Posterior vena cava (tissue), 2 donors: ENCODE measurements at regions not wholly inside any gene's neighbourhood (a gene's known extent, or its start where the extent isn't known, plus 50 kb on each side); places are given as distances from the start of the nearest gene placed in this dataset.

Experiments
- DNase-seq: peaks from one replicate; pipeline ENCODE4 v3.0.0-alpha.2; 2020; ENCODE audit warnings: low spot score
- intact Hi-C, 2 donors: fragments of 100-400 bp; cut with DNase I; formaldehyde crosslinking; loops; one replicate each; pipeline versions ENCODE4 v1.14.1 to v1.14.2; 2022 to 2023
- donor health status: DM: yes; HTN: yes; CAD: no.
- donor health status: DM: yes; HTN: yes; CAD: no.

DNA sequence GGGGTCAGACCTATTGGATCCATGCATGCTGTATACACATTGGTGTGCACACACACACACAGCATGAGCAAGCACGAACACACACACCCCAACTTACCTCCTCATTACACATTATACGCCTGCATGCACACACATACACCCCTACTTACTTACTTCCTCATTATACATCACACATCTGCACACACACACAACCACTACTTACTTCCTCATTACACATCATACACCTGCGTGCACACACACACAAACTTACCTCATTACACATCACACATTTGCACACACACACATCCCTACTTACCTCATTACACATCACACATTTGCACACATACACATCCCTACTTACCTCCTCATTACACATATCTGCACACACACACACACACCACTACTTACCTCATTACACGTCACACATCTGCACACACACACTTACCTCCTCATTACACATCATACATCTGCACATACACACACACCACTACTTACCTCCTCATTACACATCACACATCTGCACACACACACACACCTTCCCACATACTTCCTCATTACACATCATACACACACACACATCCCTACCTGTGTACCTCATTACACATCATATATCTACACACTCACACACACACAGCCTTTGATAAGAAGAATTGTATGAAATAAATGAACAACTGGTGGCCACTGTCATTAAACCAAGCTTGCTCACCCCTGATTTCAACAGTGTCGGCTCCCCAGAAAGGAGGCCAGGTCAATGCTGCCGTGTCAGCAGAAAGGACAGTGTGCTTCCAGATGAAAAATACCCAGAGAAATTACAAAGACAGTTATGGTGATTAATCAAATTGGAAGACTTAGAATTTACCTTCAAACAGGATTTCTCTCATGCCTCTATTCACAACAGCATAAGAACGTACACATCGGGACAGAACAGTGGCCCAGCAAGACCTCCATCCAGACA lies 117.8 kb downstream of the SETD4 start:
- intact Hi-C loops: no loop called here
- DNase-seq: no peak

- intact Hi-C loops: no loop called here
- DNase-seq: no peak
Measured at GRCh38 chr21:35940074-35940927, 120.0 kb downstream of the SETD4 start.

DNA sequence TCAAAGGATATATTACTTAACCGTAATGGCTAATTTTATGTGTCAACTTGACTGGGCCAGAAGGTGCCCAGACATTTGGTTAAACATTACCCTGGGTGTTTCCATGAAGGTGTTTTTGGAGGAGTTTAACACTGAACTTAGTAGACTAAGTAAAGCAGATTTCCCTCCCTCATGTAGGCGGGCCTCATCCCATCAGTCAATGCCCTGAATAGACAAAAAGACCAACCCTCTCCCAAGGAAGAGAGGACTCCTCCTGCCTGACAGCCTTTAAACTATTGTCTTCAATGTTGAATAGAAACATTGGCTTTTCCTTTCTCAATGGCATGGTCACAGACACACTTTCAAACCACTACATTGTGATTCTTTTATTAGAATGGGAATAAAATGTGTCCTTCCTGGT lies 121.9 kb downstream of the SETD4 start:
- intact Hi-C loops: no loop called here
- DNase-seq: no peak

GRCh38 chr21:35933466-35933865 lies 126.9 kb downstream of the SETD4 start:
- intact Hi-C loops: no loop called here
- DNase-seq: peak; percentile 90

DNA sequence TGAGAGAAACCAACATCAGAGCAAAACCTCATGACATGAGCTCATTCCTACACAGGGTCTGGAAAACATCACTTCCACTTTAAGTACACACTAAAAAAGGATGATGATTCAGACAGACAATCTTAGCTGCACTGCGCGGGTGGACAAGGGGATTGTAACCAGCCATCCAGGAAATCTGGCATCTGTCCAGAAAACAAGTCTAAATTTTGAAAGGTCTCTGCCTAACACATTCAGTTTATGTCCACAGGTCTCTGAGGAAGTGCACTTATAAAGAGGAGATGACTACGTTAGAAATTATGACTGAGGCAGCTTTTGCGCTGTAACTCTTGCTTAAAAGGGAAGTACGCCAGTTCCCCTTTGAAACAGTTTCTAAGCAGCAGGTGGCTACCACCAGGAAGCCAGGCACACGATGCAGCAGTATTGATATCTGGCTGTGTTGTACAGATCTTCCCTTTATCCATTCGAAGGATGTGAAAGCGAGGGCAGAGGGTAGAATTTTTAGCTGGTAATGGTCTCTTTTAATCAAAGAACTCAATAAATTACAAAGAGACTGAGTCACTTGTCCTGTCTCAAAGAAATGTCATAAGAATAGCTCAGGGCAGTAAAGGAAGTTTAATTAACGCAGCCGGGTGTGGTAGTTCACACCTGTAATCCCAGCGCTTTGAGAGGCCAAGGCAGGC lies 128.0 kb downstream of the SETD4 start:
- intact Hi-C loops: no loop called here
- no peak for DNase-seq

DNA sequence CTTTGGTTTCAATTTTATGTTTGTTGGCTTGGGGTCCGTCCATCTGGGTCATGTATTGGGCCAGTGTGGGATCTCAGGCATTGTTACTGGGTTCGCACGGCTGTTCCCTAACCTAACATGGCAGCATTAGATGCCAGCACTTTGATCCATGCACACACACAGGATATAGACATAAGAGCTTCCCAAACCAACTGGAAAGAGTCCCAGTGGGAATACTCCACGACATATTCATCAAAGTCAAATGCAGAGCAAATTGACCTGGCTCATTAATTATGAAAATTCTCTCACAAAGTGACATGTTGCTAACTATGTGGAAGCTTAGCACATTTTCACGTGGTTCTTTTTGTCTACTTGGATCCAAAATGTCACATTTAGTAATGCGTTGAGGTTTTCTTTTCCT lies 130.4 kb downstream of the SETD4 start:
- no peak for DNase-seq
- intact Hi-C loops: loop anchor here in 1 of 2 donors (10.0 kb wide), 1 partner anchor 75 kb away; no protein-coding TSS in a partner anchor

GRCh38 chr21:35927262-35927661 lies 133.1 kb downstream of the SETD4 start:
- intact Hi-C loops: loop anchor here in 1 of 2 donors (10.0 kb wide), 1 partner anchor 72 kb away; no protein-coding TSS in a partner anchor
- DNase-seq: no peak

- intact Hi-C loops: loop anchor here in 1 of 2 donors (10.0 kb wide), 1 partner anchor 71 kb away; no protein-coding TSS in a partner anchor
- no peak for DNase-seq
Measured at GRCh38 chr21:35926003-35926740, 134.2 kb downstream of the SETD4 start.

- no peak for DNase-seq
- intact Hi-C loops: loop anchor here in 1 of 2 donors (10.0 kb wide), 1 partner anchor 71 kb away; no protein-coding TSS in a partner anchor
Measured at GRCh38 chr21:35925497-35925896, 134.8 kb downstream of the SETD4 start.

- intact Hi-C loops: loop anchor here in 1 of 2 donors (10.0 kb wide), 1 partner anchor 70 kb away; no protein-coding TSS in a partner anchor
- DNase-seq: no peak
Measured at GRCh38 chr21:35924714-35925301, 135.5 kb downstream of the SETD4 start.

DNA sequence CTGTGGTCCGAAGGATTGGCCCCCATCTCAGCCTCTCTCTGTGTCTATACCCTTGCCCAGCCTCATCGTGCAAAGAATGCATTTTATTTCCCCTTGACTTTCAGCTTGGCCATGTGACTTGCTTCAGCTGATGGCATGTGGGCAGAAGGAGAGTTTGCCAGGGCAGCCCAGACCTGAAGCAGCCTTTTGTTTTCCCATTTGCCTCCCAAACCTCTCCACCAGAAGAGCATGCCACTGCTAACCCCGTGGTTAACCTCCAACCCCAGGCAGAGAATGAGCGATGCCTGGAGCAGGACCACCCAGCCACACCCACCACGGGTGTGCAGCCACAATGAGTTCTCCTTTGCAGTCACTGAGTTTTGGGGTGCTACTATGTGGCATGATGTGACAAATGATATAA lies 136.4 kb downstream of the SETD4 start:
- intact Hi-C loops: loop anchor here in 1 of 2 donors (10.0 kb wide), 1 partner anchor 69 kb away; no protein-coding TSS in a partner anchor

GRCh38 chr21:35922618-35923017 lies 137.7 kb downstream of the SETD4 start:
- no peak for DNase-seq
- intact Hi-C loops: loop anchor here in 1 of 2 donors (10.0 kb wide), 1 partner anchor 68 kb away; no protein-coding TSS in a partner anchor

More for the DNA sequence above, 136.4 kb downstream of the SETD4 start:
- no peak for DNase-seq

- no peak for DNase-seq
Measured at GRCh38 chr21:35921471-35921870, 138.9 kb downstream of the SETD4 start.

GRCh38 chr21:35920436-35920835 lies 139.9 kb downstream of the SETD4 start:
- intact Hi-C loops: loop anchor here in 1 of 2 donors (10.0 kb wide), 1 partner anchor 66 kb away; no protein-coding TSS in a partner anchor
- DNase-seq: no peak

More at GRCh38 chr21:35921471-35921870, 138.9 kb downstream of the SETD4 start:
- intact Hi-C loops: loop anchor here in 1 of 2 donors (10.0 kb wide), 1 partner anchor 67 kb away; no protein-coding TSS in a partner anchor

DNA sequence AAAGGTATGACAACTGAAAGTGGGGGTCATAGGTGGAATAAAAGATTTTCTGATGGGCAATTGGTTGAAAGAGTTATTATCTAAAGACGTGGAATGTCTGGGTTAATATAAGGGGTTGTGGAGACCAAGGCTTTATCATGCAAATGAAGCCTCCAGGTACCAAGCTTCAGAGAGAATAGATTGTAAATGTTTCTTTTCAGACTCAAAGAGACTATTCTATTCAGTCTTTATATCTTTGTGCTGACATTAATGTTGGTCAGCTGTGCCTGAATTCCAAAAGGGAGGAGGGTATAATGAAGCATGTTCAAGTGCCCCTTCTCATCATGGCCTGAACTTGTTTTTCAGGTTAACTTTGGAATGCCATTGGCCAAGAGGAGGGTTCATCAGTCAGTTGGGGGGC lies 145.3 kb downstream of the SETD4 start:
- no peak for DNase-seq
- intact Hi-C loops: no loop called here

DNA sequence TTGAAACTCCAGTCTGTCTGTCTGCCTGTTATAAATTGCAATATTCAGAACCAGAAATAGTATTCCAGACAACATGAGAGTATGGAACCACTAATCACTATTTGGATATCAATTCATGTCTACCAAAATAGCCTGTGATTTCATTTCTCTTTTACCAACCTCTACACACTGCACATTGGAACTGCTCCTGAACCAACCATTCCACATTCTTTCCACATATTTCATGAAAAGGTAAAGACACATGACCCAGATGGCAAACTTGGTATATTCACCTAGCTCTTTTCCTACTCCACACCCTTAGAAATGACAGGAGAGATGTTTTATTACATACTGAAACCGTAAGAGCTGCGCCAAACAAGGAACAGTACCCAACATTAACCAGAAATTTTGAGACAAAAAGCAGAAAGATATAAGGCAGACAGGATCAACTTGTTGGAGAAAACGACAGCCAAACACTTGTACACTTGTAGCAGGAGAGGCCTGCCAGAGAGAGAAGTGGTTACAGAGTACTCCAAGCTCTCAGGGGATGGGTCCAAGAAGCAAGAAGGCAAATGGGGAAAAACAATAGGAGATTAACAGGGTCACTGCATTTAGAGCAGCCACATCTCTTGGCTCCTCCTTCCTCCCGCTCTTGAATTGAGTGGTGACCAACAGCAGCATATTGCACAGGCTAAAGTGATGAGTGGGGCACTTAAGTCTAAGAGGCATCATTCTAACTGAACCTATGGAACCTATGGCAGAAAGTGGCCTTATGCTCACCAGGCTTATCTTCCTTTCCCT lies 148.7 kb downstream of the SETD4 start:
- intact Hi-C loops: no loop called here
- no peak for DNase-seq
